Ramos (cell line): ENCODE measurements at regions not wholly inside any gene's neighbourhood (a gene's known extent, or its start where the extent isn't known, plus 50 kb on each side); places are given as distances from the start of the nearest gene placed in this dataset.

Experiments
- in situ Hi-C: fragments of 300-500 bp; cut with MboI; formaldehyde crosslinking; loops from one replicate; pipeline ENCODE4 v1.14.3; 2022; ENCODE audit warnings: low sequenced_read_pairs; ENCODE audit not compliant: unreplicated experiment

DNA sequence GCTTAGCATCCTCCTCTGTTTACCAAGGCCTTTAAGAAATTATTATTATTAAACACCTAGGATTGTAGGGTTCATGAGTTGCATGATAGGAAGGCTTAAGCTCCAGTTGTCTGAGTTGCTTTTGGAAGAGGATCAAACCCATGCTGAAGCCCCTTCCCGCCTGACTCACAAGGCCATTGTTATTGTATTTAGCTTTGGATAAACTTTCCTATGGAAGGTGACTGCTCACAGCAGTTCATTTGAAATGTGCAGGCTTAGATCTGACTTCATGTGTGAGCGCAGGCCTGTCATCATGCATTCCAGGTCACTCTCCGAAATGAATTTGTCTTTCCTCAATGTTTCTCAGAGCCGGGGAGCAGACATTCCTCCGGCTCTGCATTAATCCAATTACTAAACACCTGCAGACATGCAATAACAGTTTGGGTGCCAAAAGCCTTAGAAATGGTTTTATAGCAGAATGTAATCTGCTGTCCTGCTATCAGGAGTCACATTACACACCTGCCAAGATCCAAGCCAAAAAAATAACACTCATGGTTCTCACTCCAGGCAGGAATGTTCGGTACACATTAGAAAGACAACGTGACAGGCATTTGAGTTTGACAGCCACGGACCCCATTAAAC, 119.9 kb downstream of the OSR1 start:
- in situ Hi-C loops = no loop called here

DNA sequence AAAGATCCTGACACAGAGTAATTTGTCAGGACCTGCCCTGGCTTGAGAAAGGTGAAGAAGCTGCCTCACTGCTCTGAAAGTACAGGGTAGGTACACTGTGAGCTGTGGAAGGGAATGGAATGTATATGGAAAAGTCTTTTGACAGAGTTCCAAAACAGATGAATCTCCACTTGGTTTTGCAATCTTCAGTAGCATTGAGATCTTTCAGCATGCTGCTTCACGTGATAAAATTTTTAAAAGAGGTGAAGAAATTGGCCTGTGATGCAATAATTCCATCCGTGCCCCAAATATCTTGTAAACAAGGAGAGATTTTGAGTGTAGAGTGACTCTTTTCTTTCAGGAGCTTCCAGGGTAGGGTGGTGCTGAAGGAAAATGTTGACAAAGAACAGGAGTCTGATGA, 123.1 kb downstream of the OSR1 start:
- in situ Hi-C loops = no loop called here

DNA sequence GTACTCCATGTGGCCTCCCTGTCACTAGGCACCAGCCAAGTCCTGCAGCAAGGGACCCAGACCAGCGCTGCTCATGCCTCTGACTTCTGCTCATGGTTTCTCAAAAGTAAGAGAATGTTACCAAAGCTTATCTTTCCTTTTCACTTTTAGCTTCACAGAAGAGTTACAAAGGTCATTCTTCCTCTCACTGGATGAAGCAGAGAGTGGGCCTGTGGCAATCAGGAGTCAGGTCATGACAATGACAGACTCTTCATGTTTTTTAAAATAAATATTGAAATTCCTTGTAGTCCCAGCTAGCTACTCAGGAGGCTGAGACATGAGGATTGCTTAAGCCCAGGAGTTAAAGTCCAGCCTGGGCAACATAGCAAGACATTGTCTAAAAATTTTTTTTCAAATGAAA, 126.1 kb downstream of the OSR1 start:
- in situ Hi-C loops = no loop called here

DNA sequence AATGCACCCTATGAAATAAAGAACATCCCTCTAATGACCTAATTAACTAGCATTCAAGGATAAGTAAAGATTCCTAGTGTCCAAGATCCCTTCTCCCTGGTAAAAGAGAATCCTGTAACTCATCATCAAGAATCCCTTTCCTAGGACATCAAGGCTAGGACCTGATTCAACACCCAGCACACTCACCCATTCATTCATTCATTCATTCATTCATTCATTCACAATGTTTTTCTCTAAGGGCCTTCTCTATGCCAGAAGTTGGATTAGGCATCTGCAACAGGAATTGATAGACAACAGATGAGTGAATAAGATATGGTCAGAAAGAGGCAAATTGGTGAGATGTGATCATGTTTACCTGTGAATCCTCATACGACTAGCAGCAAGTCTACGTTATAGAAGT, 126.8 kb downstream of the OSR1 start:
- in situ Hi-C loops = no loop called here

DNA sequence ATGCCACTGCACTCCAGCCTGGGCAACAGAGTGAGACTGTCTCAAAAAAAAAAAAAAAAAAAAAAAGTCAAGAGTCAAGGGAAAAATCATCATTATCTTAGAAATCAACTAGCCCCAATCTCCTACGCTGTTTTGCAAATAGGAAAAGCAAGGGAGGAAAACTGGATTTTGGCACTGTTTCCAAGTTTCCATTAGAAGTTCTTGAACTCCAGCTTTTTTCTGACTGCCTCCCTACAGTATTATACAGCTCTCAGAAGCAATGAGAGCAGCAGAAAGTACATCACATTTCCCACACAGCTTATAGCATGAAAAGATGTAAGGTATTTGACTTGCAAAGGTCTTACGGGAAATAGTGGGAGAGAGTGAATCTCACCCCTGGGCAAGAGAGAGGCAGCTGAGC, 127.8 kb downstream of the OSR1 start:
- in situ Hi-C loops = no loop called here

DNA sequence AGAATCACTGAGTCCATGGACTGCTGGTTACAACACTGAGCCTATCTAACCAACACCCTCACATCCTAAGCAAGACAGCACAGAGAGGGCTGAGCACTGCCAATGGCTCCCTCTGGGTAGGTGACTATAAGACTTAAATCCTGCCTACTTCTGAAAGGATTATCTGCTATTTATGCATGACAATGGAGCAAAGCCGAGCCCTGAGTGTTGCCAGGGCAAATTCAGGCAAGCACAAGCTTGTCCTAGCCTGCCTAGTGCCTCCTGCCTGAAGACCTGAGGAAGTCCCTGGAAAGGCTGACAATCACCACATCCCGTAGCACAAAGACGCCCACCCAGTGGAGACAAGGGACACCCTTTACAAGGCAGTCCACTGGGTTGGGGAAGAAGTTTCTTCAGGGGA, 129.7 kb downstream of the OSR1 start:
- in situ Hi-C loops = no loop called here

DNA sequence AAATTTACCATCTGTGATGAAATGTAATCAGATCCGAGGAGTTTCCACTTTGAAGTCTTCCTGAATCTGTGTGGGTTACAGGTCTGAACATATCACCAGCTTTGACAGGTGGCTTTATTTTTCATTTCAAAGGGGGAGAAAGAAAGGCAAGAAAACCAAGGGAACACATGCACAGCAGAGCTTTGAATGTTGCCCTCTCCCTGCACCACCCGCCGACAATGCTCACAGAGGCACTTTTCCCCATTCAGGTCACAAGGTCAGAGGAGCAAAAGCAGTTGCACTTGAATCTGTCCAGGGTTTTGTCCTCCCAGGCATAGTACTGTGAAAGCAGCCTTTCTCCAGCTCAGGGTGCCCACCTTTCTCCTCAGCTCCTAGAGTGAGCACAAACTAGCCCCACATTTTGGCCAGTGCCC, 130.2 kb downstream of the OSR1 start:
- in situ Hi-C loops = no loop called here

DNA sequence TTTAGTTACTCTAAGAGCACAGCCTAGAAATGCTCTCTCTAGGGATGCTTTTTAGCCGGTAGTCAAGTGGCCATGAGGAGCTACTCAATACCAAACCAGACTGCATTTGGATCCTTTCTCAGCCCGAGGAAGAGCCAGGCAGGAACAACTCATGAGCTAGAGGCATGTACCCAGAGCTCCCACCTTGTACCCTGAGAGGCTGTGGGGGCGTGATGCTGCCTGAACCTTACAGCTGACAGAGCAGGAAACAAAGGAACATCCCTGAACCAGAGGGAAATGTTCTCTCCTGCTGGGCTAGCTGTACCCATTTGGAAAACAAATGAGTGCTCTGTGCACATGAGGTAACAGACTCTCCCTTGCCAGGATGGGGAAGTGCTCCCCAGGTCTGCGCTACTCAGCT, 131.6 kb downstream of the OSR1 start:
- in situ Hi-C loops = no loop called here

DNA sequence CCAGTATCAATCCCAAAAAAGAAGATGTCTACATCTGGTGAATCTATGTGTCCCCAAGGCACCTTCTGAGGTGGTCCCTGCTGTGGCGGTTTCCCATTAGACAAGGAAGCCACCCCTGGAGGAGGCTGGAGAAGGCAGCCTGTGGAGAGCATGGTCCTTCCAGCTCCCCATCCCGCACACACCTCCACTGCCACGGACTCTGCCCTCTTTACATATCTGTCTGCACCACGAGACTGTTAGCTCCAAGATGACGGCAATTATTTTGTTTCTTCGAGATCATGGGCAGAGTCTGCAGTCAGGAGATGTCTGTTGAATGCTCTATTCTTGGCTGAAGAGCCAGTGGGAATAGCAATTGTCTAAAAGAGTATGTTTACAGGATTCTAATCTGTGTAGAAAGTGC, 132.0 kb downstream of the OSR1 start:
- in situ Hi-C loops = no loop called here

DNA sequence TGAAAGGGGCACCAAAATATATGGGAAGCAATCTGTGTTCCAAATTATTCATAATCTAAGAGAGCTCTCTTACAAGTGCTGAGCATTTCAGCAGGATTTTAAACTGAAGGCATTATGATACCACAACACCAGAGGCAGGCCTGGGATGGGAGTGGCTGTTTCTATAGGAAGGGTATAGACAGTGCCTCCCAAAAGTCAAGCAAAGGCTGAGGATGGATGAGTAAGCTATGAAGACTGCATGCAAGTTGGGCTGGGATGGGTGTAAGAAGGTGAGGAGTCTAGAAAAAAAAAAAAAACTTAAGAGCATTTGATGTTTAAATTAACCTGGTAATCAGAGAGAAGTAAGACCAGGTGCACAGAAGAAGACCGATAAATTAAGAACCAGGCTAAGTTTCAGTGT, 132.5 kb downstream of the OSR1 start:
- in situ Hi-C loops = no loop called here

DNA sequence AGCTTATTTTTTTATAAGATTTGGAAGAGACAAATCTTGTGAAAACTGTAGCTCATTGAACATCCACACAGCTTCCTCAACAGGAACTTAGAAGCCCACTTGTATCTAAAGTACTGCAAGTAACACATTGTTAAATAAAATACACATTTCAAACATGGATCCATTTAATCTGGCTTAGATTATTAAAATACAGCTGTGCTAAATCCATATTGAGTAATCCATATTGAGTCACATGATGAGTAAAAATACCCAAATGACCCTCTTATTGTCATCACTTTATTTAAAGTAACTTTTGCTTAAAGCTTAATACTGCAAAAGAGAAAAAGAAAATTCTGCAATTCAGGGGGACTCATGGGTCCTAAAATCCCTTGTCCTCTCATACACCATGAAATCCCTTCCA, 133.3 kb downstream of the OSR1 start:
- in situ Hi-C loops = no loop called here

DNA sequence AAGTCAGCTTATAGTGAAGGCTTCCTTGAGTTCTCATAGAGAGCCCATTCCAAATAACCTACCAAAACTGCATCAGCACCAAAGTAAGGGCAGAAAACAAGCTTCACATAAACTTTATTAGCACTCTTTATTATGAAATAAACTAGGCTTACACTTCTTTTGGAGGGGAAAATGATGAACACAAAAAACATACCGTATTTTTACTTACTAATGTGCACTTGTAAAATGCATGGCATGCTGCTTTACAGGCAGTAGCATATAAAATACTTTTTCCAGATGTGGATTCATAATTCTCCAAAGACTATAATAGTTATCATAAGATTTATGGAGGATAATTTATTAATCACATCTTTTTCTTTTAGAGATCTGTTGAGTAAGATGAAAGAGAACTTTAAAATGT, 133.9 kb downstream of the OSR1 start:
- in situ Hi-C loops = no loop called here

DNA sequence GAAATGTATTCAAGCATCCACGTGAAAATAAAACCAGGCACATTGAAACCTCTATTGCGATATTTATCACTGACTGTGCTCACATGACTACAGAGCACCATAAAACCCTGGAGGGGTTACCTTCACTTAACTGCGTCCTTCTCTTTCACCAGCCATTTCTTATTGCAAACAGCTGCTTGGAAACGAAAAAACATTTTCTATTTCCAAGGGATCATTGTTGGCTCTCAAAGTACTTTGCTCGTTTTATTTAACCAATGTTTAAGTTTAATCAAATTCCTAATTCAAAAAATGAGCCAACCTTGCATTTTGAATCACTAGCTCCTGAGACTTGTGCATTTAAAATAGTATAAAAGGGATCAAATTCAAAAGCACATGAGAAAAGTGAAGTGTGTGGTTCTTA, 134.4 kb downstream of the OSR1 start:
- in situ Hi-C loops = no loop called here

DNA sequence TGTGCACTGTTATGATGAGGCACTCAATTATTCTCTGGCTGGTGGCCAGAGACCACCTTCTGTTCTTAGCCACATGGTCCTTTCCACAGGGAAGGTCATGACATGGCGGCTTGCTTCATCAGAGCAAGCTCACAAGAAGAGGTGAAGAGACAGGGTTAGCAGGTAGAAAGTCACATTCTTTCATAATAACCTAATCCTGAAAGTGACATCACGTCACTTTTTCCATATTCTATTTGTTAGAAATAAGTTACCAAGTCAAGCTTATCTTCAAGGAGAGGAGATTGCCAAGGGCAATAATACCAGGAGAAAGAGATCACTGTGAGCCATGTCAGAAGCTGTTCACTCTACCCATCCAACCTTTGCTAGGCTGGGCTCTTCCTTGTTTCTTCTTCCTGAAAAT, 139.4 kb downstream of the OSR1 start:
- in situ Hi-C loops = no loop called here

DNA sequence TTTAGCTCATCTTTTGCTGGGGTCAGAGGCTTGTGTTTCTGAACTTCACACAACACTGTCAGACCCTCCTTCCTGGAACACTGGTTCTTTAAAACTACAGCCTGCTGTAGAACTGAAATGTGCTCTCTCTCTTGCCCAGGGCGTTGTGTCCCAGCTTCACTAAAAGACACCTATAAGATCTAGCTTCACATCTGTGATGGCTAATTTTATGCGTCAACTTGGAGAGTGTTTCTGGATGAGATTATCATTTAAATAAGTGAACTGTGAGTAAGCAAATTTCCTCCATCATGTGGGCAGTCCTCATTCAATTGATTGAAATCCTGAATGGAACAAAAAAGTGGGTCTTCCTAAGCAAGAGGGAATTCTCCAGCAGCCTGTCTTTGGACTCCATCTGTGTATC, 140.3 kb downstream of the OSR1 start:
- in situ Hi-C loops = no loop called here

DNA sequence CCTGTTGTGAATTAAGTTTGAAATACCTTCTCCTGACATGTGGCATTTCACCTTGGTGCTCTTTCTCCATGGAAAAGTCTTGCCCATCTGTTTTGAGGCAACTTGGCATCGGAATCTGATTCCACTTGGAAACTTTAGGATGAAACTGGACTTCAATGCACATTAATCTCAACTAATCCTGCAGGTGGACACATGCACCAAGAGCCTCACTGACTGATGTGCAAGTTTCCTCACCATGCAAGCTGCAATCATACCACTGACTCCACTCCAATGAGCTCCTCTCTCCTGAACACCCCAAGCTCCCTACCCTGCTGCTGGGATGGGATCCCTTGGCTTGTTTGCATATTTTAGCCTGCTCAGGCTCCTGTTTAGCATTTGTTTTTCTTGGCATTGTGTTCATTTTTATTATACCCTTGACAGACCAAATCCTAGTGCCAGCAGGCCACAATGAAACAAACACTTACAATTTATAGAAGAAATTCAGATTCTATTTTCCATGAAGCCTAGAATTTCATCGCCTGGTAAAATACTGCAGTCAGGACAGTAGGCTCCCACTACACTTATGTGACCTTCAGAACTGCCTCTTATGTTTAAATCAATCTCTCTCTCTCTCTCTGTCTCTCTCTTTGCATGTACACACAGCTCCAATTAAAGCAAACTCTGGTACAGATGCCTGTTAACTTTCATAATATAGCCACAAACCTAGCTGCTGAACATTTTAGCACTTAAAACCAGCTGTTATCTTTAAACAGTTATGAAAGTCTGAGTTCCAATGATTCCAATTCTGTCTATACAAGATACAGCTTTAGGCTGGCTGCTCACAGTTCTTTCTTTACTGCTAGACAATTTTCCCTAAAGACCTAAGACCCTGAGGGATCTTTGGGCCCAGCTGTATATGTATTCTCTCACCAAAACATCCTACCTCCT, 141.5 kb downstream of the OSR1 start:
- in situ Hi-C loops = no loop called here

DNA sequence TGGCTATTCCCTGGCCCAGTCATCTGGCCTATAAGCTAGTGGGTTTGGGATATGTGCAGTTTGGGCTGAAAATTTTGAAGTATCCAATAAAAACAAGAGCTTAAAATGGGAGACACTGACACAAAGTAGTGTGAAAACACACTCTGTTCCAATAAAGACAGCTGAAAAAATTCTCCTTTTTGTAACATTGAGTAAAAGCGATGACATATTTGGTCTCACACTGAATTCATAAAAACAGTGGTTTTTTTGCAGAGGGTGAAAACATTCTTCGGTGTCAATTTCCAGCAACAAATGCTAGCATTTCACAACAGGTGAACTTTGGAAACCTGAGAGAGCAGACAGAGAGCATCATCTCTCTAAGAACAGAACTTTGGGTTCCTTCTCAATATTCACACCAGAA, 142.2 kb downstream of the OSR1 start:
- in situ Hi-C loops = no loop called here

DNA sequence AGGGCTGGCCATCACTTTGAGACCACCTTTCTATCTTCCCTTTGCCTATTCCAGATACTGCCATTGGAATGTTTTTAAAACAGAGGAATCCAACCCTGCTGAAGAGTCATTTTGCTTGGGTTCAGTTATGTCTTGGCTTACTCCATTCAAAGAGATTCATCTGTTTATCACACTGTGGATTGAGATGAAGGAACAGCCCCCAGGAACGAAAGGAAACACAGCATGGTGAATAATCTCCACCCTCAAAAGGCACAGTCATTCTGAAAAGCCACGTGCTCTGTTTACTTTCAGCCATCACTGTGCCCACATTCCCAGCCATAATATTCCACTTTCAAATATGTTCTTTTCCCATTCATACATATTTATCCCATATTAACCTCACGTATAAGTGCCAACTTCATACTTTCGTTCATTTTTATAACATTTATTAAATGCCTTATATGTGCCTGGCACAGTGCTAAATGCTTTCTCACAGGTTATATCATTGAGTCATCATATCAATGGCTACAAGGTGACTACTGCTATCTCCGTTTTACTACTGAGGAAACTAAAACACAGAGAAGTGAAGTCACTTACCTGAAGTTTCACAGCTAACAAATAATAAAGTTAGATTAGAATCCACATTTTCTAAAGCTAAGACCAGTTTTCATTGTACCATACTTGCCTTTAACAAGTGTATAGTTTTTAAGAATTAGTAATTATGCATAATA, 143.6 kb downstream of the OSR1 start:
- in situ Hi-C loops = no loop called here

DNA sequence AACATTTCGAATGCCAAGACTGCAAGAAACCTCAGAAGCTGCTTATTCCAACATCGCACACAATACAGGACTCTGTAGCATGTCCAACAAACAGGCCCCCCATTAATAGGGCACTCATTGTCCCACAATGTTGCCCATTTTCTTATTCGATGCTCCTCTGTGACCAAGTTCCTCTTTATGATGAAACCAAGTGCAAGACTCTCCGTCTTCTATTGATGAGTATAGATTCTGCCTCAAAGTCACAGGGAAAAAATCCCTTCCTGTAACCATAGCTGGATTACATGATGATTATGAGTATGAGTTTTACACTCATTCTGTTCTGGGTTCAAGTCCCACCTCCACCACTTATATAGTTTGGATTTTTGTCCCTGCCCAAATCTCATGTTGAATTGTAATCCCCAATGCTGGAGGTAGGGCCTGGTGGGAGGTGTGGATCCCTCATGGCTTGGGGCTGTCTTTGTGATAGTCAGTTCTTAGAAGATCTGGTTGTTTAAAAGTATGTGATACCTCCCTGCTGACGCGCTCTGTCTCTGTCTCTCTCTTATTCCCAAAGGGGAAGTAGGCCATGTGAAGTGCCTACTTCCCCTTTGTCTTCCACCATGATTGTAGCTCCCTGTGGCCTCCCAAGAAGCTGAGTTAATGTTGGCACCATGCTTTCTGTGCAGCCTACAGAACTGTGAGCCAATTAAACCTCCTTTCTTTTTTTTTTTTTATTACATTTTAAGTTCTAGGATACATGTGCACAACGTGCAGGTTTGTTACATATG, 148.7 kb downstream of the OSR1 start:
- in situ Hi-C loops = no loop called here

DNA sequence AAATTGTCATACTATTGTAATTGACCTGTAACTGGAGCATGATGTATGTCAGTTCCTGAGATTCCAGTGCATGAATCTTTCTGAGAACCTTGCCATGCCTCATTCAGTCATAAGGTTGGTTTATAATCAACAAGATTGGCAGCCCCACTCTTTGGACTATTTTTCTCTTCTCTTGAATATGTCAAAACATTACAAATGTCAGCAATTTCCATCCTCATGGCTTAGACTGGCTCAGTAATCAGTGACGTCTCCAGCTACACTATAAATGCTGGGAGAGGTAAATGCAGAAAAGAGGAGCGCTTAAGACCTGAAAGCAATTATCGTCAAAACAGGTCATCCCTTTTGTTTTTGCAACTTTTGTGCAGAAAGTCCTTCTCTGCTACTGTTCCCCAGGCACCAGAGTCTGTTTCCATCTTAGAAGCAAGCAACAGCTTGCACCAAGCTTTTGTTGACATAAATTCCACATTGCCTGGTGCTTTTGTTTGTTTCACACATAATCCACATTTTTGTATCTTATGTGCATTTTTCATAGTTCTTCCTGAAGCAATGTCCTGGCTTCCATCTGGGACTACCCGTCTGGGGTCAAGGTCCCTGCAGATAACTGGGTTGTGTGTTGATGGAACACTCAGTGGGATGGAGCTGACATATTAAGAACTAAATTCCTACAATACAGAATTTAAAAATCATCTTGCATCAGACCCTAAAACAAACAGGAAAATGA, 149.8 kb downstream of the OSR1 start:
- in situ Hi-C loops = no loop called here
